ENCODE measurements at regions not wholly inside any gene's neighbourhood (a gene's known extent, or its start where the extent isn't known, plus 50 kb on each side); places are given as distances from the start of the nearest gene placed in this dataset.
"Not testable (repeated sequence)": the region's sequence is repeated elsewhere in the genome, so short reads cannot be mapped to it uniquely, and the experiment has no call there.

GRCh38 chr5:100402071-100402470 is 133.1 kb upstream of the FAM174A start:
- no peak overlapping the region for H3K4me3 ChIP-seq (ENCODE audit: control insufficient read depth, low read depth, low read length)
- DNase-seq (ENCODE audit: low read depth) = no peak
- TF ChIP-seq CTCF (conservative IDR thresholded peaks at IDR 0.05; ENCODE audit: control insufficient read depth, insufficient read depth, low read depth, low read length) = no peak

GRCh38 chr5:100401149-100401548 is 134.0 kb upstream of the FAM174A start:
- H3K4me3 ChIP-seq (ENCODE audit: control insufficient read depth, low read depth, low read length) = no peak overlapping the region
- DNase-seq (ENCODE audit: low read depth) = no peak
- no peak for TF ChIP-seq CTCF (conservative IDR thresholded peaks at IDR 0.05; ENCODE audit: control insufficient read depth, insufficient read depth, low read depth, low read length)

GRCh38 chr5:100398815-100399214 is 136.4 kb upstream of the FAM174A start:
- not testable (repeated sequence) for DNase-seq (ENCODE audit: low read depth); H3K4me3 ChIP-seq (ENCODE audit: control insufficient read depth, low read depth, low read length)

- DNase-seq (ENCODE audit: low read depth); H3K4me3 ChIP-seq (ENCODE audit: control insufficient read depth, low read depth, low read length): not testable (repeated sequence)
Observed at GRCh38 chr5:100379254-100379858, 155.8 kb upstream of the FAM174A start.

GRCh38 chr5:100364757-100365478 is 170.3 kb upstream of the FAM174A start:
- not testable (repeated sequence) for DNase-seq (ENCODE audit: low read depth); H3K4me3 ChIP-seq (ENCODE audit: control insufficient read depth, low read depth, low read length)

- not testable (repeated sequence) for H3K4me3 ChIP-seq (ENCODE audit: control insufficient read depth, low read depth, low read length); DNase-seq (ENCODE audit: low read depth)
Observed at GRCh38 chr5:100364343-100364742, 170.8 kb upstream of the FAM174A start.

- not testable (repeated sequence) for DNase-seq (ENCODE audit: low read depth); H3K4me3 ChIP-seq (ENCODE audit: control insufficient read depth, low read depth, low read length)
Observed at GRCh38 chr5:100359998-100360397, 175.2 kb upstream of the FAM174A start.

GRCh38 chr5:100346269-100346668 is 188.9 kb upstream of the FAM174A start:
- DNase-seq (ENCODE audit: low read depth); H3K4me3 ChIP-seq (ENCODE audit: control insufficient read depth, low read depth, low read length): not testable (repeated sequence)

- not testable (repeated sequence) for DNase-seq (ENCODE audit: low read depth); H3K4me3 ChIP-seq (ENCODE audit: control insufficient read depth, low read depth, low read length)
Observed at GRCh38 chr5:100341485-100341884, 193.7 kb upstream of the FAM174A start.

- no peak for TF ChIP-seq CTCF (conservative IDR thresholded peaks at IDR 0.05; ENCODE audit: control insufficient read depth, insufficient read depth, low read depth, low read length)
- no peak for DNase-seq (ENCODE audit: low read depth)
- no peak overlapping the region for H3K4me3 ChIP-seq (ENCODE audit: control insufficient read depth, low read depth, low read length)
Observed at GRCh38 chr5:100322483-100322882, 212.7 kb upstream of the FAM174A start.

- DNase-seq (ENCODE audit: low read depth) = no peak
- no peak for TF ChIP-seq CTCF (conservative IDR thresholded peaks at IDR 0.05; ENCODE audit: control insufficient read depth, insufficient read depth, low read depth, low read length)
- H3K4me3 ChIP-seq (ENCODE audit: control insufficient read depth, low read depth, low read length) = no peak overlapping the region
Observed at GRCh38 chr5:100319885-100320284, 215.3 kb upstream of the FAM174A start.

All from fibroblast of mammary gland (primary cell).